Tibial nerve (tissue), 4 donors: ENCODE measurements at regions not wholly inside any gene's neighbourhood (a gene's known extent, or its start where the extent isn't known, plus 50 kb on each side); places are given as distances from the start of the nearest gene placed in this dataset.
A peak's percentile ranks its signal among the peaks of the same experiment; 100 is the strongest.

Source experiments
- DNase-seq, 2 donors: peaks; one replicate each; pipeline ENCODE4 v3.0.0-alpha.2; 2019; ENCODE audit warnings: low spot score in 2 of 2
- H3K27ac ChIP-seq, 4 donors: fragments of 200-600 bp; sonication (generic) in 3 of 4; one replicate each; pipeline ENCODE4 v1.5.1; 2017 to 2019; ENCODE audit warnings: mild to moderate bottlenecking in 1 of 4
- H3K27me3 ChIP-seq, 2 donors: fragments of 200-600 bp; sonication (generic) in 1 of 2; one replicate each; pipeline versions ENCODE4 v1.5.1 to v1.6.0; 2017 to 2019
- H3K36me3 ChIP-seq, 3 donors: fragments of 200-600 bp; sonication (generic); one replicate each; pipeline ENCODE4 v1.5.1; 2018 to 2019
- H3K4me1 ChIP-seq, 4 donors: fragments of 200-600 bp; sonication (generic) in 3 of 4; one replicate each; pipeline ENCODE4 v1.5.1; 2017 to 2019
- H3K4me3 ChIP-seq, 4 donors: fragments of 200-600 bp; sonication (generic) in 3 of 4; one replicate each; pipeline ENCODE4 v1.5.1; 2017 to 2019; ENCODE audit warnings: mild to moderate bottlenecking in 1 of 4, moderate library complexity in 1 of 4
- H3K9me3 ChIP-seq, 4 donors: fragments of 200-600 bp; sonication (generic) in 3 of 4; one replicate each; pipeline ENCODE4 v1.5.1; 2017 to 2019
- EP300 ChIP-seq, 2 donors: sonication (generic); formaldehyde crosslinking; IDR thresholded peaks; one replicate each; pipeline ENCODE4 v1.6.1; 2017; ENCODE audit warnings: antibody characterized with exemption in 2 of 2, mild to moderate bottlenecking in 1 of 2
- POLR2A ChIP-seq, 2 donors: fragments of 450-650 bp; IDR thresholded peaks; one replicate each; pipeline ENCODE4 v1.6.1; 2017; ENCODE audit warnings: antibody characterized with exemption in 2 of 2, mild to moderate bottlenecking in 2 of 2, moderate library complexity in 2 of 2
- WGBS, 2 donors: methylation state at CpG; one replicate each; pipeline ENCODE4 v1.1.5; 2018; 5-methylcytosine and 5-hydroxymethylcytosine counted together
- TF ChIP-seq, protein P1 (sequence below), 5 experiments: fragments of 200-600 bp in 3 of 5; fragments of 450-650 bp in 2 of 5; sonication (generic) in 3 of 5; IDR thresholded peaks; one replicate each; pipeline ENCODE4 v1.5.1; 2016 to 2019; ENCODE audit warnings: antibody characterized with exemption in 5 of 5, mild to moderate bottlenecking in 3 of 5, moderate library complexity in 2 of 5

DNA sequence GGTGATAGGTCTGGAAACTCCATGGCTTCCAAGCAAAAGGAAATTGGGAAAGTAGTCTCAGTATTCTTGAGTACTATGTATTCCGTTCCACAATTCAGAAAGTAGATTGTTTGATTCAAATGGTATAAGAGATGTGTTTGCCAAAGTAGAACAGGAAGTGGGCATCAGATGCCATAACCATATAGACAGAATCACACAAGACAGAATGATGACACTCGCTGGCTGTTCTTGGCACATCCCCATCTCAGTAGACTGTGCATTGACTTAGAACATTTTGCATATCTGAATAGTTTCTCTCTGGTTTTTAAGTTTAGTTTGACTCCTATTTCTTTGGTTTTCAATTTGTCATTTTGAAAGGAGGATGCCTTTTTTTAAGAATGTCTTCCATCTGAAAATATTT lies 221.1 kb upstream of the RGS6 start:
- H3K27ac ChIP-seq: peak overlapping the region in 3 of 4 donors; percentile 6 to 81 (median 59)
- H3K4me3 ChIP-seq: no peak overlapping the region
- 91 to 96% methylated on average over 2 of the region's 2 CpGs for WGBS, 2 donors
- H3K27me3 ChIP-seq: no peaks in the 10 kb centered on the region
- peaks cover 0 to 18% (median 4%) of the 10 kb centered on the region in 3 donors for H3K36me3 ChIP-seq
- TF ChIP-seq EP300 (IDR thresholded peaks at IDR 0.05): no peak
- TF ChIP-seq, protein P1, sequence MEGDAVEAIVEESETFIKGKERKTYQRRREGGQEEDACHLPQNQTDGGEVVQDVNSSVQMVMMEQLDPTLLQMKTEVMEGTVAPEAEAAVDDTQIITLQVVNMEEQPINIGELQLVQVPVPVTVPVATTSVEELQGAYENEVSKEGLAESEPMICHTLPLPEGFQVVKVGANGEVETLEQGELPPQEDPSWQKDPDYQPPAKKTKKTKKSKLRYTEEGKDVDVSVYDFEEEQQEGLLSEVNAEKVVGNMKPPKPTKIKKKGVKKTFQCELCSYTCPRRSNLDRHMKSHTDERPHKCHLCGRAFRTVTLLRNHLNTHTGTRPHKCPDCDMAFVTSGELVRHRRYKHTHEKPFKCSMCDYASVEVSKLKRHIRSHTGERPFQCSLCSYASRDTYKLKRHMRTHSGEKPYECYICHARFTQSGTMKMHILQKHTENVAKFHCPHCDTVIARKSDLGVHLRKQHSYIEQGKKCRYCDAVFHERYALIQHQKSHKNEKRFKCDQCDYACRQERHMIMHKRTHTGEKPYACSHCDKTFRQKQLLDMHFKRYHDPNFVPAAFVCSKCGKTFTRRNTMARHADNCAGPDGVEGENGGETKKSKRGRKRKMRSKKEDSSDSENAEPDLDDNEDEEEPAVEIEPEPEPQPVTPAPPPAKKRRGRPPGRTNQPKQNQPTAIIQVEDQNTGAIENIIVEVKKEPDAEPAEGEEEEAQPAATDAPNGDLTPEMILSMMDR (IDR thresholded peaks at IDR 0.05): no peak
- TF ChIP-seq POLR2A (IDR thresholded peaks at IDR 0.05): no peak
- DNase-seq: no peak
- no peaks in the 10 kb centered on the region for H3K9me3 ChIP-seq
- peaks cover 4 to 50% (median 26%) of the 10 kb centered on the region in 4 donors for H3K4me1 ChIP-seq

DNA sequence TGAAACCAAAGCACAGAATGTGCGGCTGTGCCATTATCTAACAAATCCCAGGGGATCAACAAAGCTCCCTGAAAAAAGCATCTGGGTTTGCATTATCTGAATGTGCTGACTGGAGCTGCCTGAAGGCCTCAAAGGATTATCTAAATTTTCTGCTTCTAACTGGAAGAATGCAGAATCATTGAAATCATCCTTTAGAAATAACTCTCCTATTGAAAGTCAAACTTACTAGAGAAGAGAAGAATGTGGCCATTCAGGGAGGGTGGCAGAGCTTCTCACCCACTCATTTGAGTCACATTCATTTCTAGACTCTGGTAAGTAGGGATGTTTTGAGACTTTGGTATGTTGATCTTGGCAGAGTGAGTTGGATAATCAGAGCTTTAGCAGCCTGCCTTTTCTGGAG lies 220.6 kb upstream of the RGS6 start:
- Histone ChIP-seq H3K36me3 (peaks cover 0 to 18% (median 4%) of the 10 kb centered on the region in 3 donors), H3K4me1 (peaks cover 4 to 50% (median 26%) of the 10 kb centered on the region in 4 donors), H3K4me3 (no peak overlapping the region), H3K27ac (peak overlapping the region; percentile 6 to 81 (median 34)), H3K9me3 (no peaks in the 10 kb centered on the region), H3K27me3 (no peaks in the 10 kb centered on the region)
- peak in 1 of 2 donors; percentile 52 for TF ChIP-seq EP300 (IDR thresholded peaks at IDR 0.05)
- TF ChIP-seq, protein P1 (IDR thresholded peaks at IDR 0.05): no peak
- no peak for DNase-seq
- 22 to 28% methylated on average over 1 of the region's 1 CpG for WGBS, 2 donors

DNA sequence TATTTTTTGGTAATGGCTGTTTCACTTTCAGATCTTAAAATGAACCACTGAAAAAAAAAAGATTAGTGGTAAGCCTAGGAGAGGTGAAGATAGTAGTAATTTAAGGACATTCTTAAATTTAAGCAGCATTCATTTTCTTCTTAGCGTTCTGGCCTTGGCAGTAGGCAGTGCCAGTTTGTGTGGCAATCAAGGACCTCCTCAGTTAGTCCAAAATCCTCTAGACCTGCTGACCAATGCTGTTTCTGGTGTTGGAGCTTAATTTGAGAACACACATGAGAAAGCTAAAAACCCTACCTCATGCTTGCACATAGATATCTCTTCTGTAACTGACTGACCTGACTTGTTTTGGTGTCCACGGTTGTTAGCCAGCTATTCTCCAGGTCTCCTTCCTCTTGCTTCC lies 219.8 kb upstream of the RGS6 start:
- H3K9me3 ChIP-seq: no peaks in the 10 kb centered on the region
- TF ChIP-seq, protein P1 (IDR thresholded peaks at IDR 0.05): no peak
- no peak for TF ChIP-seq POLR2A (IDR thresholded peaks at IDR 0.05)
- H3K4me3 ChIP-seq: no peak overlapping the region
- 86 to 89% methylated on average over 2 of the region's 2 CpGs for WGBS, 2 donors
- peaks cover 4 to 50% (median 26%) of the 10 kb centered on the region in 4 donors for H3K4me1 ChIP-seq
- peaks cover 0 to 19% (median 4%) of the 10 kb centered on the region in 3 donors for H3K36me3 ChIP-seq
- DNase-seq: no peak
- no peaks in the 10 kb centered on the region for H3K27me3 ChIP-seq
- H3K27ac ChIP-seq: peak overlapping the region in 2 of 4 donors; percentile 59 to 81

DNA sequence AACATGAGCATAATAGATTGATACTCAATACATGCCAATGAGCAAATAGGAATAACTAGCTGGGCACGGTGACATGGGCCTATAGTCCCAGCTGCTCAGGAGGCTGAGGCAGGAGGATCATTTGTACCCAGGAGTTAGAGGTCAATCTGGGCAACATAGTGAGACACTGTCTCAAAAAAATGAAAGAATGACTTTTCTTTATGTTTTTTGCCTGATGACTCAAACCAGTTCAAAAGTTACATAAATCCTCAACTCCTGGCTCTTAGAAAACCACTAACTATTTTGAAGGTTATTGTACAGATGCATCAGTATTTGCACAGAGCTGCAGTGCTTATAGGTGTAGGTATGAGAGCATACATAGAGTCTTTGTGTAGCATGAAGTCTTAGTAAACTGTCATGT lies 219.2 kb upstream of the RGS6 start:
- no peaks in the 10 kb centered on the region for H3K9me3 ChIP-seq
- TF ChIP-seq, protein P1 (IDR thresholded peaks at IDR 0.05): no peak
- TF ChIP-seq POLR2A (IDR thresholded peaks at IDR 0.05): no peak
- no peak for TF ChIP-seq EP300 (IDR thresholded peaks at IDR 0.05)
- no peak overlapping the region for H3K4me3 ChIP-seq
- H3K27me3 ChIP-seq: no peaks in the 10 kb centered on the region
- DNase-seq: no peak
- H3K27ac ChIP-seq: peak overlapping the region in 3 of 4 donors; percentile 25 to 81 (median 59)
- H3K36me3 ChIP-seq: peaks cover 0 to 19% (median 4%) of the 10 kb centered on the region in 3 donors
- WGBS, 2 donors: 50 to 74% methylated on average over 1 of the region's 1 CpG
- H3K4me1 ChIP-seq: peaks cover 4 to 50% (median 26%) of the 10 kb centered on the region in 4 donors

DNA sequence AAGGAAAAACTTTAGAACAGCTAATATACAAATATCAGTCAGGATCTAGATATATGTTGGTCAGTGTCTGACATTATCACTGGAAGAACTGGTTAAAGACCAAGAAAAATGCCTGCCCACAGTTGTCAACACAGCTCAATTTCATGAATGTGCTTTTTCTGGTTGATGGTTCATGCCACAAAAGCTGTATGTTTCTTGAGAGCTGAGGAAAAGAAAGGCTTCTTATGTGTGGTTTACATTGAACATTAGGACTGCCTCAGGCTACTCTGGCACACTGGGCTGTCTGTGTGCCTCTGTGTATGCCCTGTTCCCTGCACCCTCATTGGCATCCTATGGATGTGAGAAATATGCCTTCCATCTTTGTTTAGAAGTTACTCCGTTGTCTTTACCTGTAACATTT lies 218.8 kb upstream of the RGS6 start:
- TF ChIP-seq EP300 (IDR thresholded peaks at IDR 0.05) (no peak), POLR2A (IDR thresholded peaks at IDR 0.05) (no peak)
- TF ChIP-seq, protein P1 (IDR thresholded peaks at IDR 0.05): no peak
- H3K4me1 ChIP-seq: peaks cover 4 to 50% (median 26%) of the 10 kb centered on the region in 4 donors
- no peak overlapping the region for H3K4me3 ChIP-seq
- peak overlapping the region in 3 of 4 donors; percentile 25 to 81 (median 59) for H3K27ac ChIP-seq
- no peaks in the 10 kb centered on the region for H3K9me3 ChIP-seq
- DNase-seq: no peak
- WGBS, 2 donors: 48 to 51% methylated on average over 1 of the region's 1 CpG
- no peaks in the 10 kb centered on the region for H3K27me3 ChIP-seq
- peaks cover 0 to 19% (median 4%) of the 10 kb centered on the region in 3 donors for H3K36me3 ChIP-seq
